H1 (cell line): ENCODE measurements at regions not wholly inside any gene's neighbourhood (a gene's known extent, or its start where the extent isn't known, plus 50 kb on each side); places are given as distances from the start of the nearest gene placed in this dataset.
"Not testable (repeated sequence)": the region's sequence is repeated elsewhere in the genome, so short reads cannot be mapped to it uniquely, and the experiment has no call there.

ENCODE experiments used
- CEBPB ChIP-seq: IDR thresholded peaks from 2 replicates; pipeline ENCODE4 v1.6.1; 2012; ENCODE audit warnings: low read depth, low read length
- EZH2 ChIP-seq: fragments of 200-600 bp; sonication (generic); IDR thresholded peaks from 2 replicates; pipeline ENCODE4 v1.7.1; 2012; ENCODE audit warnings: low read depth, mild to moderate bottlenecking, moderate library complexity, low read length, inconsistent platforms; ENCODE audit not compliant: severe bottlenecking
- FOSL1 ChIP-seq: IDR thresholded peaks from 2 replicates; pipeline ENCODE4 v1.6.1; 2011; ENCODE audit warnings: mild to moderate bottlenecking, low read depth, low read length, moderate library complexity; ENCODE audit not compliant: insufficient read depth
- KDM1A ChIP-seq: fragments of 200-600, 300-600 bp; sonication (generic); IDR thresholded peaks from 2 replicates; pipeline ENCODE4 v1.7.1; 2016; ENCODE audit warnings: mild to moderate bottlenecking, low read length, borderline replicate concordance
- NRF1 ChIP-seq: IDR thresholded peaks from 2 replicates; pipeline ENCODE4 v1.6.1; 2011; ENCODE audit warnings: mild to moderate bottlenecking, low read depth, low read length, improper control_type of control experiment
- POLR2A ChIP-seq, 2 experiments: IDR thresholded peaks; 1 replicate in 1 of 2; 2 replicates in 1 of 2; pipeline ENCODE4 v1.6.1; 2011; ENCODE audit warnings: low read depth in 2 of 2, low read length in 2 of 2, mild to moderate bottlenecking in 2 of 2; ENCODE audit errors: control extremely low read depth in 1 of 2
- RAD21 ChIP-seq, 2 experiments: IDR thresholded peaks in 1 of 2; conservative IDR thresholded peaks in 1 of 2; 2 replicates each; pipeline ENCODE4 v1.6.1; 2011; ENCODE audit warnings: low read depth in 2 of 2, low read length in 2 of 2, improper control_type of control experiment in 1 of 2, inconsistent platforms in 1 of 2, mild to moderate bottlenecking in 1 of 2, moderate library complexity in 1 of 2
- RNF2 ChIP-seq: fragments of 200-900, 300-1000 bp; sonication (generic); IDR thresholded peaks from 2 replicates; pipeline ENCODE4 v1.7.1; 2016; ENCODE audit warnings: borderline replicate concordance, low read depth, mild to moderate bottlenecking, antibody characterized with exemption, low read length; ENCODE audit not compliant: poor library complexity, severe bottlenecking; ENCODE audit errors: missing control alignments
- TAF7 ChIP-seq: optimal IDR thresholded peaks from 2 replicates; pipeline ENCODE3; 2011; ENCODE audit warnings: low read depth, mild to moderate bottlenecking, inconsistent platforms, low read length, moderate library complexity, borderline replicate concordance
- TBP ChIP-seq: IDR thresholded peaks from 2 replicates; pipeline ENCODE4 v1.6.1; 2011; ENCODE audit warnings: low read depth, low read length, improper control_type of control experiment
- ZNF274 ChIP-seq: IDR thresholded peaks from 2 replicates; pipeline ENCODE4 v1.7.0; 2012; ENCODE audit warnings: low read length, borderline replicate concordance; ENCODE audit errors: extremely low read depth
- TF ChIP-seq, protein P1 (sequence below), 3 experiments: IDR thresholded peaks; 1 replicate in 2 of 3; 2 replicates in 1 of 3; pipeline versions ENCODE4 v1.5.1 to v1.6.1; 2011; ENCODE audit warnings: low read length in 3 of 3, mild to moderate bottlenecking in 3 of 3, inconsistent platforms in 2 of 3, low read depth in 1 of 3, moderate library complexity in 1 of 3; ENCODE audit not compliant: insufficient read depth in 1 of 3; ENCODE audit errors: control extremely low read depth in 1 of 3
- TF ChIP-seq, protein P2 (sequence below): IDR thresholded peaks from 2 replicates; pipeline ENCODE4 v1.6.1; 2012; ENCODE audit warnings: low read length, inconsistent platforms

DNA sequence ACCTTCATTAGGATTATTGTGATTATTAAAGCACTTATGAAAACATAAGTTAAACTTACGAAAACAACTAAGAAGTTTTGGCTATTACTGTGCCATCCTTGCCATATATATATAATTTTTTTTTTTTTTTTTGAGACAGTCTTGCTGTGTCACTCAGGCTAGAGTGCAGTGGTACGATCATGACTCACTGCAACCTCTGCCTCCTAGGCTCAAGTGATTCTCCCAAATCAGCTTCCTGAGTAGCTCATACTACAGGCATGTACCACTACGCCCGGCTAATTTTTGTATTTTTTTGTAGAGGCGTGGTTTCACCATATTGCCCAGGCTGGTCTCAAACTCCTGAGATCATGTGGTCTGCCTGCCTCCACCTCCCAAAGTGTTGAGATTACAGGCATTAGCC, 91.0 kb upstream of the GARIN1A start:
- TF ChIP-seq EZH2; ZNF274; POLR2A (IDR thresholded peaks at IDR 0.05; ENCODE audit: control extremely low read depth in 1 of 2, low read depth in 2 of 2, low read length in 2 of 2); RNF2; TAF7; KDM1A; TBP; FOSL1; NRF1; RAD21 (IDR thresholded peaks at IDR 0.05 in 1 of 2, conservative IDR thresholded peaks at IDR 0.05 in 1 of 2; ENCODE audit: low read depth in 2 of 2, low read length in 2 of 2); CEBPB: not testable (repeated sequence)
- TF ChIP-seq, protein P1, sequence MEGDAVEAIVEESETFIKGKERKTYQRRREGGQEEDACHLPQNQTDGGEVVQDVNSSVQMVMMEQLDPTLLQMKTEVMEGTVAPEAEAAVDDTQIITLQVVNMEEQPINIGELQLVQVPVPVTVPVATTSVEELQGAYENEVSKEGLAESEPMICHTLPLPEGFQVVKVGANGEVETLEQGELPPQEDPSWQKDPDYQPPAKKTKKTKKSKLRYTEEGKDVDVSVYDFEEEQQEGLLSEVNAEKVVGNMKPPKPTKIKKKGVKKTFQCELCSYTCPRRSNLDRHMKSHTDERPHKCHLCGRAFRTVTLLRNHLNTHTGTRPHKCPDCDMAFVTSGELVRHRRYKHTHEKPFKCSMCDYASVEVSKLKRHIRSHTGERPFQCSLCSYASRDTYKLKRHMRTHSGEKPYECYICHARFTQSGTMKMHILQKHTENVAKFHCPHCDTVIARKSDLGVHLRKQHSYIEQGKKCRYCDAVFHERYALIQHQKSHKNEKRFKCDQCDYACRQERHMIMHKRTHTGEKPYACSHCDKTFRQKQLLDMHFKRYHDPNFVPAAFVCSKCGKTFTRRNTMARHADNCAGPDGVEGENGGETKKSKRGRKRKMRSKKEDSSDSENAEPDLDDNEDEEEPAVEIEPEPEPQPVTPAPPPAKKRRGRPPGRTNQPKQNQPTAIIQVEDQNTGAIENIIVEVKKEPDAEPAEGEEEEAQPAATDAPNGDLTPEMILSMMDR (IDR thresholded peaks at IDR 0.05; ENCODE audit: control extremely low read depth in 1 of 3, insufficient read depth in 1 of 3, low read depth in 1 of 3, low read length in 3 of 3) = not testable (repeated sequence)
- TF ChIP-seq, protein P2, sequence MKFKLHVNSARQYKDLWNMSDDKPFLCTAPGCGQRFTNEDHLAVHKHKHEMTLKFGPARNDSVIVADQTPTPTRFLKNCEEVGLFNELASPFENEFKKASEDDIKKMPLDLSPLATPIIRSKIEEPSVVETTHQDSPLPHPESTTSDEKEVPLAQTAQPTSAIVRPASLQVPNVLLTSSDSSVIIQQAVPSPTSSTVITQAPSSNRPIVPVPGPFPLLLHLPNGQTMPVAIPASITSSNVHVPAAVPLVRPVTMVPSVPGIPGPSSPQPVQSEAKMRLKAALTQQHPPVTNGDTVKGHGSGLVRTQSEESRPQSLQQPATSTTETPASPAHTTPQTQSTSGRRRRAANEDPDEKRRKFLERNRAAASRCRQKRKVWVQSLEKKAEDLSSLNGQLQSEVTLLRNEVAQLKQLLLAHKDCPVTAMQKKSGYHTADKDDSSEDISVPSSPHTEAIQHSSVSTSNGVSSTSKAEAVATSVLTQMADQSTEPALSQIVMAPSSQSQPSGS = not testable (repeated sequence)
